ENCODE measurements at regions not wholly inside any gene's neighbourhood (a gene's known extent, or its start where the extent isn't known, plus 50 kb on each side); places are given as distances from the start of the nearest gene placed in this dataset.
"Not testable (repeated sequence)": the region's sequence is repeated elsewhere in the genome, so short reads cannot be mapped to it uniquely, and the experiment has no call there.

GRCh38 chr22:49457946-49458707 lies 369.5 kb downstream of the BRD1 start:
- no peak for DNase-seq (ENCODE audit: low spot score)

DNA sequence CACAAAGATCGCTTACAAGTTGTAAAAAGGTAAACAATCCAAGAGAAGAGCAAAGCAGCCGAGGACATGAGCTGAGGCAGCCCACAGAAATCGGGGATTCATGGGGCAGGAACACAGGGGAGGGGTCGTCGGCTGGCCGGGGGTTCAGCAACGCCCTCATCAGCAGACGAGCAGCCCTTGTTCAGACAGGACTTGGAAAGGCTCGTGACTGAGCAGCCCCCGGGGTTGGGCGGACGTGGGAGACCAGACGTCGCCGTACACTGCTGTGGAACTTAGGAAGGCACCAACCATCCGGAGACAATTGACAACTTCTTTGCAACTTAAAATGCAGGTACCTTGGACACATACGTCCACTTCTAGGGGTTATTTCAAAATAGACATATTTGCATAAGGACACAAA lies 370.5 kb downstream of the BRD1 start:
- no peak for DNase-seq (ENCODE audit: low spot score)

DNA sequence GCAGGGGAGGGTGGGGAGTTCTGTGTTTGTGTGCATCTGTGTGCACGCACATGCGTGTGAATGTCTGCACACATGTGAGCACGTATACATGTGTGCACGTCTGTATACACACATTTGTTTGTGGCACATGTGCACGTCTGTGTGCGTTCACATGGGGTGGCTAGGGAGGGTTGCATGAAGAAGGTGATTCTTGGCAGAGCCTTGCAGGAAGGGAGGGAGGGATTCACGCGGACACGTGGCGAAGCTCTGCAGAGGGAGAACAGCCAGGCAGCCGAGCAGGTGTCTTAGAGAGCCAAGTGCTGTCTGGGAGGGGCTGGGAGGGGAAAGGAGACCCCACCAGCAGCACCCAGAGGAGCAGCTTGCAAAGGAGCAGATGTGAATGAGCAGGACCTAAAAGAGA lies 372.1 kb downstream of the BRD1 start:
- no peak for DNase-seq (ENCODE audit: low spot score)

GRCh38 chr22:49454726-49455125 lies 372.9 kb downstream of the BRD1 start:
- DNase-seq (ENCODE audit: low spot score) = no peak

DNA sequence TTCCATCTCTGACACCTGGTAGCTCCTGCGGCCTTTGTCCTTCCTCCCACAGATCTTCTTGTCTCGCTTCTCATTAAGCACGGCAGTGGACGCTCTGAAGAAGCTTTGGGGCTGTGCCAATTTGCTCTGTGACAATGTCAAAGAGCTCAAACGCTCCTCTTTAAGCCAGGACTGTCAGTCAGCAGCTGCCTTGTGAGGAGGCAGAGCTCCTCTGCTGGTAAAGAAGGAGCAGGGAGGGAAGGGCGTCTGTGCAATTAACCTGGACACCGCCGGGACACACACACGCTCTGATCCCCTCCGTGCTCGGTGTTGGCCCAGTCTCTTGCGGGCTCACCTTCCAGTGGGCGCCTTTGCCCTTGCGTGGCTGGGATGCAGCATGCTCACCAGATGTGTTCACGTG lies 373.9 kb downstream of the BRD1 start:
- DNase-seq (ENCODE audit: low spot score) = no peak

DNA sequence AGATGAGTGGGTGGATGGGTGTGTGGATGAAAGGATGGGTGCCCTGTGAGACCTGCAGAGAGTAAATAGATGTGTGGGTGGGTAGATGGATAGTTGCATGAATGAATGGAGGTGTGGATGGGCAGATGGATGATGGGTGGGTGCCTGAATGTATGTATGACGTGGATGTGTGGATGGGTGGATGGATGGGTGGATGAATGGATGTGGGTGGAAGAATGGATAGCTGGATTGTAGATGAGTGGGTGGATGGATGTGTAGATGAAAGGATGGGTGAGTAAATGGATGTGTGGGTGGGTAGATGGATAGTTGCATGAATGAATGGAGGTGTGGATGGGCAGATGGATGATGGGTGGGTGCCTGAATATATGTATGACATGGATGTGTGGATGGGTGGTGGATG lies 374.7 kb downstream of the BRD1 start:
- DNase-seq (ENCODE audit: low spot score) = not testable (repeated sequence)

GRCh38 chr22:49452362-49452946 lies 375.2 kb downstream of the BRD1 start:
- no peak for DNase-seq (ENCODE audit: low spot score)

DNA sequence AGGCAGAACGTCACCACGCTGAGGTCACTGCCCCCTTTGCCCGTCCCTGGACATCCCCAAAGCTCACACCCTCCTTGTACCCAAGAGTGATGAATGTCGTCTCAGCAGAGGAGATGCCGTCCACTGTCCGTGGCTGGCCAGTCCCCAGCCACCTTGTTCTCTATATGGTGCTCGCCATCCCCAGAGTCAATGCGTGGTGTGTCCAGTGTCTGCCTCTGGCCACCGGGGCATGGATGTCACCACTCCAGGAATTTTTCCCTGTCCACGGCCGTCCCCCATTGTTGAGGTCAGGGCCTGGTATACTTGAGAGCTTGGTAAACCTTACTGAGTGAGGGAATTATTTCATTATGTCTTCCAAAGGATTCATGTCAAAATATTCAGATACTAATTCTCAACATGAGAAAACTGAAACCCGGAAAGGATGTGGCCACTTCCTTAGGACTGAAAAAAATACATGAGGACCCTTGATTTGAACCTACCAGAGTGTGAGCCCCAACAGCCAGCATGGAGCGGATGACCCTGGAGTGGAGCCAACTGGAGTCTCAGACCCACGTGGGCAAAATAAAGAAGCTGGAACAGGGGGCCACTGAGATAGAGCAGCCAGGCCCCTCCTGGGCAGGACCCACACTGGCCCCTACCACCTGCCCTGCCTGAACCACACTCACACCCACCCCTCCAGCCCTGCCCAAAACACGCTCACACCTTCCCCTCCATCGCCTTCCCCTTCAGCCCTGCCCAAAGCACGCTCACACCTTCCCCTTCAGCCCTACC lies 376.4 kb downstream of the BRD1 start:
- DNase-seq (ENCODE audit: low spot score) = no peak

DNA sequence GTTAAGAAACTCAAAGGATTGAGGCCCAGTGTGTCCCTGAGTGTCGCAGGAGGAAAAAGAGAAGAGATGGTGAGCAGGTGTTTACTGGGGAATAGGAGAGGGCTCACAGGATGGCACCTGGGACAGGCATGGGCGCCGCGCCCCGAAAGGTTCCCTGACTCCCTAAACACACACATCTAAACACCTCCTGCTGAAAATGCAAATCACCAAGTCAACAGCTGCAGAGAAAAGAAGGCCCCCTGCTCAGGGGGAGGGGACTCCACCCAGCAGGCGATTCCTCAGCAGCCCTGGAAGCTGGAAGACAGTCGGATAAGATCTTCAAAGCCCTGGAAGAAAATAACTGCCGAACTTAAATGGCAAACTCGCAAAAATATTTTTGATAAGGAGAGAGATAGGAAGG lies 377.2 kb downstream of the BRD1 start:
- DNase-seq (ENCODE audit: low spot score) = no peak

- DNase-seq (ENCODE audit: low spot score) = no peak
These were observed 377.7 kb downstream of the BRD1 start for GRCh38 chr22:49449811-49450446.

DNA sequence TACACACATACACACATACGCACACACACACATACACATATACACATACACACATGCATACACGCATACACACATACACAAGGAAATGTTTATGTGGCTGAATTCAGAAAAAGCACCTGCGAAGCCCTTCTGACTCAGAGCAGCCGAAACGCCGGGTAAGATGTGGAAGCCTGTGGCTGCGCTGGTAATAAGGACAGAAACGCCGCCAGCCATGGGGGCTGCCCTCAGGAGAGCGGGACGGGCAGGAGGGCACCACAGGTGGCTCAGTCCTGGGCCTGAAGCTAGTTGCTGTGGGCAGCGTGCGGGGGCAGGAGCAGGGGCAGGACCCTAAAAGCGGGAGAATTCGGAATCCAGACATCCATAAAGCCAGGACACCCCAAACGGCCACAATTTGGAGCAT lies 378.3 kb downstream of the BRD1 start:
- DNase-seq (ENCODE audit: low spot score) = no peak

GRCh38 chr22:49448526-49448925 lies 379.1 kb downstream of the BRD1 start:
- peak; percentile 80 for DNase-seq (ENCODE audit: low spot score)

DNA sequence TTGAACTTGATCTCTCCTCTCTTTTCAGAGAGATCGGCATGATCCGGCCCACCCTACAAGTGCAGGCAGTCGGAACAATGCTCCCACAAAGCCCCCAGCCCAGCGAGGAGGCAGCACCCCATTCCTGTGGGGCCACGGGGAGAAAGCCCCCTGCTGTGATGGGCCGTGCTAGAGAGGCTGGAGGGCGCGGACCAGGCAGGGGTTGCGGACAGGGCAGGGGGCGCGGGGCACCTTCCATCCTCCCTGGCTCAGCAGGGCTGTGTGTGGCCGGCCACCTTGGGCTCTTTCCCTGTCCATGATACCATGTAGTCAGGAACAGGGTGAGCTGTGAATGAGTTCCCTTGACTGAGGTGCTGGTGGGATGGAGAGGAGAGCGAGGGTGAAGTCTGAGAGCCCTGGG lies 379.8 kb downstream of the BRD1 start:
- DNase-seq (ENCODE audit: low spot score) = no peak

DNA sequence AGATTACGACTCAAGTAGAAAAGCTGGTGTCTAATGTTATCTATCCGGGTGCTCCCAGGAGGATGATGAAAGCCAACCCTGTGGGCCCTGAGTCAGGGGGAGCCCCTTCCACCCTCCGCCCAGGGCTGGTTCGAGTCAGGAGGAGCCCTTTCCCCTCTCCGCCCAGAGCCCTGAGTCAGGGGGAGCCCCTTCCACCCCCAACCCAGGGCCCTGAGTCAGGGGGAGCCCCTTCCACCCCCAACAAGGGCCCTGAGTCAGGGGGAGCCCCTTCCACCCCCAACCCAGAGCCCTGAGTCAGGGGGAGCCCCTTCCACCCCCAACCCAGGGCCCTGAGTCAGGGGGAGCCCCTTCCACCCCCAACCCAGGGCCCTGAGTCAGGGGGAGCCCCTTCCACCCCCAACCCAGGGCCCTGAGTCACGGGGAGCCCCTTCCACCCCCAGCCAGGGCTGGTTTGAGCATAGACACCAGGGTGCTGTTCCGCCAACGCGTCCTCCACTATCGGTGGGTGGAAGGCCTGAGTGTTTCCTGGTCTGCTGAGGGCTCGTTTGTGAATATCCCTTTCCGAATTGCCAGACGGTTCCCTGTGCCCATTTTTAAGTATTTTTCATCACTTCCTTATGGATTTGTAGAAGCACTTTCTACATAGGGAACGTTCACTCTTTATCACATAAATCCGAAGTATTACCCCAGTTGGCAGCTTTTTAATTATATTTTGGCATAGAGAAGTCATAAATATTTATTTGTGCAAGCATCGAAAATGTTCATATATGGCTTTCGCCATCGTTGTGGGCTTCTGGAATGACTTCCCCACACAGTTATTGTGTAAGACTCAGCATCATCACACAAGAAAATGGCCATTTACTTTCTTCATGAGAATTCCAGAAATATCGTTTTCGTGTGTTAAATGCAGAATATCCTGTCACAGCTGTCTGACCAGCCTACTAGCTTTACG lies 380.6 kb downstream of the BRD1 start:
- no peak for DNase-seq (ENCODE audit: low spot score)

GRCh38 chr22:49446145-49446758 lies 381.4 kb downstream of the BRD1 start:
- no peak for DNase-seq (ENCODE audit: low spot score)

DNA sequence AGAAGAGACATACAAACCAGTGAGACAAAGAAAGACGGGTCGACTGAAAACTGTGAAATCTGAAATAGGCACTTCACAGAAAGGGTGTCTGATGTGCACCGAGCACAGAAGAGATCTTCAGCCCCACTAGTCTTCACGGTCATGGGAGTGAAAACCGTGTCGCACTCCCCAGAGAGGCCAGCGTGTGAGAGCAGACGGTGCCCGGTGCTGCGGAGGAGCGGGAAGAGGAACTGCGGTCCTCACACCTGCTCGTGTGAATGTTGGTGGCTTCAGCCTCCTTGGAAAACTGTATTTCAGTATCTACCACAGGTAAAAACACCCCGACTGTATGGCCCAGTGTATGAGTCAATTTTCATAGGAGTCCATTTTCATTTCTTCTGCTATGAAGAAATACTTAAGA lies 382.9 kb downstream of the BRD1 start:
- no peak for DNase-seq (ENCODE audit: low spot score)

GRCh38 chr22:49440931-49441330 lies 386.7 kb downstream of the BRD1 start:
- no peak for DNase-seq (ENCODE audit: low spot score)

GRCh38 chr22:49439373-49439772 lies 388.3 kb downstream of the BRD1 start:
- DNase-seq (ENCODE audit: low spot score) = no peak

- no peak for DNase-seq (ENCODE audit: low spot score)
These were observed 389.7 kb downstream of the BRD1 start for GRCh38 chr22:49437956-49438355.

DNA sequence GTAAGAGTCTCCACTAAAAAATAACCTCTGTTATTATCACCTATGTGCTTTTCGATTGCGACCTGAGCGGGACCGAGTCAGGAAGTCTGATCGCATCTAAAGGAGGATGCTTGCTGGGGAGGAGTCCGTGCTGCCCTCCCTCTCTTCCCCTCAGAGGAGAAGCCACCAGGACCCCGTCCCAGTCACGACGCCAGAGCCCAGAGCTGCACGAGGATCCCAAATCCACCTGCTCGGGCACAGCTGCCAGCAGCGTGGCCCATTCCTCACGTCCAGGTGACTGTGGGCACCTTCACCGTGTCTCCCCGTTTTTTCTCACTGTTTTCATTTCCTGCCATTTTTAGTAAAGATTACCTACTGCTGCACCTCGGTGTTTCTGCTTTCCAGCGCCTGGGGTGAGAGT lies 390.3 kb downstream of the BRD1 start:
- no peak for DNase-seq (ENCODE audit: low spot score)

DNA sequence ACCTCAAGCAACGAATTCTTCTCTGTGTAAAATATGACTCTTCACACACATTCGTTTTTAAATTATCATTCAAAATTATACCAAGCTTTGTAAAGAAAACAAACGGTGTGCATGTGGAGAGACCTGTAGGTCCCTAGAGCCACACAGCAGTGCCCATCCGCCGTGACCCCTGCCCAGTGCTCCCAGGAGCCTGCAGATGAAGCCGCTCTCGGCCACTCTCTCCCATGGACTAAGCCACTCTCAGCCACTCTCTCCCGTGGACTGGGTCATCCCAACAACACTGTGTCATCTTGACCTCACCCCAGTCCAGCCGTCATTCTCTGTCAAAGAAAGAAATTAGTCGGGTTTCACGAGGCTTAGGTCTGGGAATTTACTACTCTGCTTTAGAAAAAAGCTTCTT lies 391.6 kb downstream of the BRD1 start:
- no peak for DNase-seq (ENCODE audit: low spot score)
